Left cardiac atrium (tissue), 4 donors: ENCODE measurements at regions not wholly inside any gene's neighbourhood (a gene's known extent, or its start where the extent isn't known, plus 50 kb on each side); places are given as distances from the start of the nearest gene placed in this dataset.

ENCODE experiments used
- ATAC-seq, 2 donors: fragments of 200-7000 bp; cut with Tn5 transposase; one replicate each; pipeline ENCODE4 v1.9.1; 2020; ENCODE audit warnings: mild to moderate bottlenecking in 2 of 2, moderate library complexity in 2 of 2
- DNase-seq: peaks from one replicate; pipeline ENCODE4 v3.0.0-alpha.2; 2020
- intact Hi-C, 2 donors: fragments of 100-400 bp; cut with DNase I; formaldehyde crosslinking; loops; one replicate each; pipeline versions ENCODE4 v1.14.1 to v1.15.1; 2022 to 2023
- donor health status: DM: no; HTN: yes; CAD: no.
- donor health status: DM: no; HTN: yes; CAD: no; lungs with severe emphysema.
- donor health status: DM: yes; HTN: yes; CAD: no.
- donor health status: Dilated cardiomyopathy.

DNA sequence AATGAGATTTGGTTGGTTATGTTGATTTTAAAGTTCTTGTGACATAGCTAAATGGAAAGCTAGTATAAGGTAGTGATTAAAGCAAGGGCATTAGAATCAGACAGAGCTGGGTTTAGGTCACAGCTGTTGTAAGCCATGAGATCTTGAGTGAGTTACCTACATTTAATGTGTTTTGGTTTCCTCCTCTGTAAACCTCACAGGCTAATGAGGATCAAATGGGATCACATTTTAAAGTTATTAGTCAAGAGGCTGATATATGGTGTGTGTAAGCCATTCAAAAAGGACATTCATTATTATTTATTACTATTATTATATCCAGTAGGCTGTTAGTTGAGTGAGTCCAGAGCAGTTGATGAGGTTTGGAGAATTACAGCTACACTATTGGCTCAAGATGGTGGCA is 416.2 kb downstream of the IRS1 start:
- intact Hi-C loops = no loop called here
- no peak for ATAC-seq
- no peak for DNase-seq

DNA sequence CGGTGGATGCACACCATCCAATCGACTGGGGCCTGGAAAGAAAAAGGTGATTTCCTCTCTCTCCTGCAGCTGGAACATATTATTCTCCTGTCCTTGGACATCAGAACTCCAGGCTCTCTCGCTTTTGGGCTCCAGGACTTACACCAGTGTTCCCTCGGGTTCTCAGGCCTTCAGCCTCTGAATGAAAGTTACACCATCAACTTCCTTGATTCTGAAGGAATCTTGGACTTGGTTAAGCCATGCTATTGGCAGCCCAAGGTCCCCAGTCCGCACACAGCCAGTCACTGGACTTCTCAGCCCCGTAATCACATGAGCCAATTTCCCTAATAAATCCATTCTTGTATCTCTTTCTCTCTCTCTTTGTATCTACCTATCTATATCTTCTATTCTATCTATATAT is 418.9 kb downstream of the IRS1 start:
- DNase-seq (no peak), ATAC-seq (peak in 1 of 2 donors; percentile 61)
- intact Hi-C loops = no loop called here

DNA sequence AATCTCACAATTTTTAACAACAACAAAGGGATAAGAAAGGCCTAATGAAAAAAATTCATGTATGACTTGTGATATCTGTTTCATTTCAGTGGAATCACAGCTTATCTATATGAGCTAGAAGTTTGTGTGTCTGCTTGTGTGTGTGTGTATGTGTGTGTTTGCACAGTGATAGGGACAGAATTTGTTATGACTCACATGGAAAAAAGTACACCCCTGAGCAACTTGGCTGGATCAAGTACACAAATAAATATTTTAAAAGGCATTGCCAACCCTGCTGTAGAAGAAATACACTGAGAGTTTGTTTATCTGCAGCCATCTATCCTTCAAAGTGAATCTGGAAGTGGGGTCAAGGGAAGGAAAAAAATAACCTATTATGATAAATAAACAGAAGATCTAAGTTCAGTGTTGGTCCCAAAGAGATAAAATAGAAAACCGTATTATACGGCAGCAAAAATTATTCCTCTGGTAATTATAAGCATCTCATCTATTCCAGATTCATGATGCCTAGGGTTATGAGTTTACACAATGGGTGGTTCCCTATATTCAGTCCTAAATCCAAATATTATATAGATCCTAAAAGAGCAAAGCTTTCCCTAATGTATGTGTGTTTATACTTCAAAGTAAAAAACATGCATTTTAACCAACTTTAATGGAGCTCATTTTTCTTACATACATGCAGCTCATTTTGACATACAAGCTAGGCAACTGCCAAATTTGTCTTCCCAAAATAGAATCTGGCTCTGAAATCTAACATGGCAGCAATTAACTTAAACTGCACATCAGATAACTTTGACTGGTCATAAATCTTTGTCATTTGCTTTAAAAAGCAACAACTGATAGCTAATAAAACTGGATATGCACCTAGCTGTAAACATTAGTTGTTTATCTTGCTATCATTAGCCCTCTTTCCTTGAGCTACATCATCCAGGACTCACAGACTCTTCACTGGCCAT is 420.6 kb downstream of the IRS1 start:
- ATAC-seq = no peak
- no peak for DNase-seq
- intact Hi-C loops = no loop called here

DNA sequence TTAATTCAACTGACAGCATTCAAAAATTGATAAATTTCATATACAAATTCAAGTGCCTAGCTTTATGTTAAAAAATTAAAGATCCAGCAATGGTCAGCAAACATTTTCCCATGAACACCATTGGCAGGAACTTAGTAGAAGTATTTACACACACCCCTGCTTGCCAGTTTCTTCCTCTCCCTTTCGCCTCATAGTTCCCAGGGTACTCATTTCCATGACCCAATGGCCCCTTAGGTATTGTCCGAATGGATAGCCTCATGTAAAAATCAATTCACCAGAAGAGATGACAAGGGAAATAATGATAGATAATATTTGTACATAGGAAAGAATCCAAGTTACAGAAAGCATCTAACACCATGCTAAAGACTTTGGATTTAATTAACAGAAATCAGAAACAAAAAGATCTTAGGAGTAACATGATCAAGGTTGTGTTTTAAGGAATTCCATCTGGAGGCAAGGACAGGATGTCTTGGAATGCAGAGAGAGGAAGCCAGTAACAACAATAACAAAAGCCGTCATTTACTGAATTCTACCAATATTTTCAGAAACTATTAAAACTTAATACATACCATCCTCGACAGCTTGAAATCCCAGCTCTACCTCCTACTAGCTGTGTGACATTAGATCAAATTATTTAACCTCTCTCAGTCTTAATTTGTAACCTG is 423.0 kb downstream of the IRS1 start:
- intact Hi-C loops = no loop called here
- DNase-seq (no peak), ATAC-seq (no peak)

DNA sequence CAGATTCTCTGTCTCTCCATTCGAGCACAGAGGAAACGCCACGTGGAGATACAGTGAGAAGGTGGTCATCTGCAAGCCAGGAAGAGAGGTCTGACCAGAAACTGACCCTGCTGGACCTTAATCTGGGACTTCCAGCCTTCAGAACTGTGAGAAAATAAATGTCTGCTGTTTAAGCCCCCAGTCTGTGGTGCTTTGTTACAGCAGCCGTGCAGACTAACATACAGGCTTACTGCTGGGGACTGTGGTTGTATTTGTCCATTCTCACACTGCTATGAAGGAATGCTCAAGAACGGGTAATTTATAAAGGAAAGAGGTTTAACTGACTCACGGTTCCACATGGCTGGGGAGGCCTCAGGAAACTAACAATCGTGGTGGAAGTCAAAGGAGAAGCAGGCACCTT is 432.7 kb downstream of the IRS1 start:
- ATAC-seq (no peak), DNase-seq (no peak)
- intact Hi-C loops = no loop called here

DNA sequence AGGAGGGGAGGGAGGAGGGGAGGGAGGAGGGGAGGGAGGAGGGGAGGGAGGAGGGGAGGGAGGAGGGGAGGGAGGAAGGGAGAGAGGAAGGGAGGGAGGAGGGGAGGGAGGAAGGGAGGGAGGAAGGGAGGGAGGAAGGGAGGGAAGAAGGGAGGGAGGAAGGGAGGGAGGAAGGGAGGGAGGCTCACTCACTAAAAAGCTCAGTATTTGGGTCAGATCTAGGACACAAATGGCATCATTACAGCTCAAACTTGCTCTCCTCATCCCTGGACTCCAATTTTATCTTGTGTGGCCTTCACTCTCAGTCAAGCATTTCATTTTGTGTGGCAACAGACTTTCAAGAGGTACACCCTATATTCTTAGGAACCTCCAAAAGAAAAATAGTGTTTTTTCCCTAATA is 435.4 kb downstream of the IRS1 start:
- DNase-seq (no peak), ATAC-seq (no peak)
- intact Hi-C loops = no loop called here

DNA sequence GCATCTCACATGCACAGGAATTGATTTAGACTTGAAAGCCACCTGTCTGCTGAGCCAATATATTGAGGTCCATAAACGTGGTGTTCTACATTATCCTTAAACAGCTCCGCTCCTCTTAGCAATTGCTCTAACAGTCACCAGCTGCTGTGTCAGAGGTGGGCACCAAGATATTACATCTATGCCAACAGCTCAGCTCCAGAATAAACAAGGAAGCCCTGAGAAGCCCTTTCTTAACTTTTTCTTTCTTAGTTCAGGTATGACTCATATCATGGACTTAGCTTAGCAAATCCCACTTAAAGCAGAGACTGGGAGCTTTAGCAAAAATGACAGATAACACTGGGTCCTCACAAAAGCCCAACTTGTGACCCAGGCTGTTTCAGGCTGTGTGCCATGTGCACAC is 436.6 kb downstream of the IRS1 start:
- intact Hi-C loops = no loop called here
- DNase-seq (no peak), ATAC-seq (no peak)

DNA sequence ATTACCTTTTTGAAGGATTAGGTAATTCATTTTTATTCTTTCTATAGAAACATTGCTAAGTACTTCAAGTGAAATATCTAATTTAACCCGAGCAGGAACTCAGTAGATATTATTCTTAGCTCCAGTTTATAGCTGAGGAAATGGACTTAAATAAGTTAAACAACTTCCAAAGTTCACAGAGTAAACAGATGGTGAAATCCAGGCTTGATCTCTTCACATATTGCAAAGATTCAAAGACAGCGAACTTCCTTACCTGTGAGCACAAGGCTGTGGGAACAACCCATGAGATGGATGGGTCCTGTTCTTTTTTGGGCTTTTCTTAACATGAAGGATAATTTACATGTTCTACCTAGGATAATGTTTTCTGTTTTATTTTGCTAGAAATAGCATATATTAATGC is 439.0 kb downstream of the IRS1 start:
- intact Hi-C loops = no loop called here
- DNase-seq = no peak
- no peak for ATAC-seq

DNA sequence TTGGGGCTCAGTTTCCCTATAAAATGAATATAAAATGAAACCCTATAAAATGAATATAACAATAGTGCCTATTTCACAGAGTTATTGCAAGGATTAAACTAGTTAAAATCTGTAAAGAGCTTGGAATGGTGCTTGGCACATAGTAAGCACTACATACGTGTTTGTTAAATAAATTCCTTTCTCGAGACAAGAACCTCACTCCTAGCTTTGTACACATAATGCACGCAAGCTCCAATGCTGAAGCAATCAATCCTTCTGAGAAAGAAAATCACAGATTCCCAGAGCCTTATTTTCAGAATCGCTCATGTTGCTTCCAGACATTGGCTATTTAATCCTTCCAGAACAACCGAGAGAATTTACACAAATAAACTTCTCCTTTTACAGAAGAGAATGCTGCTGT is 440.9 kb downstream of the IRS1 start:
- ATAC-seq (no peak), DNase-seq (no peak)
- intact Hi-C loops = no loop called here

DNA sequence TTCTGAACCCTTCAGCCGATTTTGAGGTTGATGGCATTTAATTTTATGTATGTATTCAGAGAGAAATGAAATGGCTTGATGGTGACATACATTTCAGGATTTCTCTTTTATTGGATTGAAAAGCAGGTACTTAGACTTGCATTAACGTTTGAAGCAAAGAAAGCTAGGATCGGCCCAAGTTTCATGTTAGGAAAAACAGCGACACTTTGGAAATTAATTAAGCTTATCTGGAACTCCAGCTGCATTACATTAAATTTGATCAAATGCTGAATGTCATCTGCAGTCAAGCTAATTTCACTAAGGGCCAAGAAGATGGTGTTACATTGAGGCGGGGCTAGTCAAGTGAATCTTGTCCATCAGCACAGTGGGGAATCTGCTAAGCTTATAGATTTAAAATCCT is 441.8 kb downstream of the IRS1 start:
- DNase-seq (no peak), ATAC-seq (no peak)
- intact Hi-C loops = no loop called here

DNA sequence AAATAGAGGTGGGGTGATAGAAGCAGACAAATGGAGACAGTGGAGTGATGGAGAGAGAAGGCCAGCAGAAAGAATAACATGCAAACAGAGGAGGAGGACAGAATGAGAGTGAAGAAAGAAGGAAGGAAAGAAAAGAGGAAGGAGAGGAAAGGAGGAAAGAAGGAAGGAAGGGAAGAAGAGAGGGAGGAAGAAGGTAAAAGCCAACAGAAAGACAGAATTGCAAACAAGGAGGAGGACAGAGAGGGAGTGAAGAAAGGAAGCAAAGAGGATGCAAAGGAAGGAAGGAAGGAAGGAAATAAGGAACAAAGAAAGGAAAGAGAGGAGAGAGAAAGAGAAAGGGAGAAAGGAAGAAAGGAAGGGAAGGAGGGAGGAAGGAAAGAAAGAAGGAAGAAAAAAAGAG is 444.0 kb downstream of the IRS1 start:
- intact Hi-C loops = no loop called here
- DNase-seq = no peak
- no peak for ATAC-seq

DNA sequence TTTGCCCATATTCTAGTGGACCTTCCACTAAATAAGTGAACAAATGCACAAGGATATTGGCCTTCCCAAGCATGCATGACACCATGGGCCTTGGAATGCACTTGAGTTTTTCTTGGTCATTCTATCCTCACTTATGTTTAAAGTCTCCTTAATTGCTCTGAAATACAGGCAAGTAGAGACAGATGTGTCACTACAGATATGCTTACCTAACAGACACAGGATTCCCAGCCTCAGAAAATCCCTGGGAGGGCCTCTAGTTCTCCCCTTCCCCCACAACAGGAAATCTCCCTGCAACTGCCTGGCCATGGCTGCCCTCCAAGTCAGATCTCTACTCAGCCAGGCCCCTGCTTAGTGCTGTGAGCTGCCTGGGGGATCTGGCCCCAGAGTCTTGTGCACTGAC is 445.2 kb downstream of the IRS1 start:
- no peak for ATAC-seq
- intact Hi-C loops = no loop called here

DNA sequence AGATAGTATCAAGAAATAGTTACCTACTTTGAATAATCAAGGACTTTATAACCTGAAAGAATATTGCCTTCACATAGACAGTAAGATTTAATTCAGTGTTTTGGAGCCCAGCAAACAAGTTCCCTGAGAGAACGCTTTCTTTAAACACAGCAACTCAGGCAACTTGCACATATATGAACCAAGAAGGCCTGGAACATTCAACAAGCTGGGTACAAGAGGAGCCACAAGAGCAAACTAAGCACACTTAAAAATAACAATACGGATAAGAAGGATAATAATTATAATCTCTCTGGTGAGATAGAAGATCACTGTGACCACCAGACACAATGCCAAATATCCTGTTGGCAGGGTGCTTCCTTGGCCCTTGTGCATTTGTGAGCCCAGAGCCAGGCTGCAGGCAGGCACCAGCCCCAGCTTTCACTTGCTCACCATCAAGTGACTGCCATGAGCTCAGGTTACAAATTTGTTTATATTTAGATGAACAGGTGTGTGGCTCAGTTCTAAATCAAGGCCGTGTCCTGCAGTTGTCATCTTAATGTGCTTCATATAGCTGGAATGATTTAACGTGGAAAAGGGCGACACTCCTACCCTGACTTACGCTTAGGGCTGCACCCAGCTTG is 446.6 kb downstream of the IRS1 start:
- intact Hi-C loops = no loop called here
- DNase-seq = no peak
- peak in 1 of 2 donors; percentile 47 for ATAC-seq

More for the DNA sequence above, 445.2 kb downstream of the IRS1 start:
- no peak for DNase-seq

DNA sequence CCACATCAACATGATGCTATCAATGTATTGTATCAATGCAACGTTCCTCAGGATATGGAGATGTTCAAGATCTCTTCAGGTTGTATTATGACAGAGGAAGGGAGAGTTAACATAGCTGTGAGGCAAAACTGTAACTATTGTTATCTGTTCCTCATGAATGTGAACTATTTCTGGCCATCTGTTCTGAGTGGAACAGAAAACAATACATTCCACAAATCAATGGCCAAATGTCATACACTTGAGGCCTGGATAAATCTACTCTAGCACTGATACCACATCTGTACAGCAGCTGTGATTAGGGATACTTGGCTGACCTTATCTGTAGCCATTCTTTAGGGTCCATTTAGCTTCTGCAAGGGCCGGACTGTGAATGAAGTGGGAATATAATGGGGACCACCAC is 447.9 kb downstream of the IRS1 start:
- DNase-seq = no peak
- ATAC-seq = no peak
- intact Hi-C loops = no loop called here

DNA sequence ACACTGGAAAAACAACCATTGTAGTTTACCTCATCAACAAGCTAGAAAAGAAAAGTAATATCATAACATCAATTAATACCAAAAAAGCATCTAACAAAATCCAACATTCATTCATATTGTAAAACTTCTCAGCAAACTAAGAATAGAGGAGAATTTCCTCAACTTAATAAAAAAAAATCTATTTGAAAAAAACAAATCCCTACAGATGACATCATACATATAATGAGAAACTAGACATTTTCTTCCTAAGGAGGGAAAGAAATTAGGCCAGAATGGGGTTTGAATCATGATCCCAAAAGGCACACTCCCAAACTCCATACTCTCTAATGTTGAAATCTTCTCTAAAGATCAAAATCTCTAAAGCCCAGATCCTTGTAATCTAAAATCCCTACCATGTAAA is 460.0 kb downstream of the IRS1 start:
- no peak for ATAC-seq
- no peak for DNase-seq
- intact Hi-C loops = no loop called here

DNA sequence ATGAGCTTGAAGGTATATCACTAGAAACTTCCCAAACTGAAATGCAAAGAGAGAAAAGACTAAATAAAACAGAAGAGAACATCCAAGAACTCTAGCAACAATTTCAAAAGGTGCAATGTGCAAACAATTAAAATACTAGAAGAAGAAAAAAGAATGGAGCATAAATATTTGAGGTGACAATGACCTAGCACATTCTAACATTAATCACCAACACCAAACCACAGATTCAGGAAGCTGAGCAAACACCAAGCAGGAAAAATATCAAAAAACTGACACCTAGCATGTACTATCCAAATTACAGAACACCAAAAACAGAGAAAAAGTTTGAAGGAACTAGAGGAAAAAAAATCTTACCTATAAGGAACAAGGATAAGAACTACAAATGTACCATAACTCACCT is 460.8 kb downstream of the IRS1 start:
- no peak for ATAC-seq
- intact Hi-C loops = no loop called here

DNA sequence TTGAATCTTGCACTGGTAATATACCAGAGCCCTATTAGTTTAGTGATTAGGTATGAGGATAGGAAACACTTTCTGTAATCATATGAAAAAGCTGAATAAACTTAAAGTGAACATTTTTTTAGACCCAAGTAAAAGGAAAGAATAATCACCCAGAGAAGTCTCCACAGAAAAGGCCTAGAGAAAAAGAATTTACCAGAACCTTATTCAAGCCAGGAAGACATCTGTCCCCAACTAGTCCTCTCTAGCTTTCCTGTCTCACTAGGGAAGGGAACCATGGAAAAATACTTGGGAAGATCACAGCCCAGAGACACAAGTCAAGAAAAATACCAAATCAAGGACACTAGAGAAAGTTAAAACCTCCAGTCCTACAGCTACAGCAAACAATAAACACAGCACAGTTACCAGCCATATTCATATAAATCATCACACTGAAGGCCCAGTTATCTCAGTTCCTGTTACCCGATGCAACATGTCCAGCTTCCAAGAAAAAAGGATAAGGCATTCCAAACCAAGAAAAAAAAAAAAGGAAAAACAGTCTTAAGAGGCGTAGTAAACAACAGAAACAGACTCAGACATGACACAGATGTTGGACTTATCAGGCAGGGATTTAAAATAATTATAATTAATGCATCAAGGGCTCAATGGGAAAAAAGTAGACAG is 461.5 kb downstream of the IRS1 start:
- no peak for DNase-seq
- intact Hi-C loops = no loop called here
- ATAC-seq = peak; percentile 19 to 85

More for the DNA sequence above, 460.8 kb downstream of the IRS1 start:
- DNase-seq = no peak

DNA sequence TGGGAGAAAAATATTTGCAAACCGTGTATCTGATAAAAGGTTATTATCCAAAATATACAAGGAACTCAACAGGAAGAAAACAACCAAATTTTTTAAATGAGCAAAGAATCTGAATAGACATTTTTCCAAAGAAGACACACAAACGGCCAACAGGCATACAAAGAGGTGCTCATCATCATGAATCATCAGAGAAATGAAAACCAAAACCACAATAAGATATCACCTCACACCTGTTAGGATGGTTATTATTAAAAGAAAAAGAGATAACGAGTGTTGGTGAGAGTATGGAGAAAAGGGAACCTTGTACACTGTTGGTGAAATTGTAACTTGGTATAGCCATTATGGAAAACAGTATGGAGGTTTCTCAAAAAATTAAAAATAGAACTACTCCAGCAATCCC is 463.3 kb downstream of the IRS1 start:
- intact Hi-C loops = no loop called here
- DNase-seq = no peak
- no peak for ATAC-seq

DNA sequence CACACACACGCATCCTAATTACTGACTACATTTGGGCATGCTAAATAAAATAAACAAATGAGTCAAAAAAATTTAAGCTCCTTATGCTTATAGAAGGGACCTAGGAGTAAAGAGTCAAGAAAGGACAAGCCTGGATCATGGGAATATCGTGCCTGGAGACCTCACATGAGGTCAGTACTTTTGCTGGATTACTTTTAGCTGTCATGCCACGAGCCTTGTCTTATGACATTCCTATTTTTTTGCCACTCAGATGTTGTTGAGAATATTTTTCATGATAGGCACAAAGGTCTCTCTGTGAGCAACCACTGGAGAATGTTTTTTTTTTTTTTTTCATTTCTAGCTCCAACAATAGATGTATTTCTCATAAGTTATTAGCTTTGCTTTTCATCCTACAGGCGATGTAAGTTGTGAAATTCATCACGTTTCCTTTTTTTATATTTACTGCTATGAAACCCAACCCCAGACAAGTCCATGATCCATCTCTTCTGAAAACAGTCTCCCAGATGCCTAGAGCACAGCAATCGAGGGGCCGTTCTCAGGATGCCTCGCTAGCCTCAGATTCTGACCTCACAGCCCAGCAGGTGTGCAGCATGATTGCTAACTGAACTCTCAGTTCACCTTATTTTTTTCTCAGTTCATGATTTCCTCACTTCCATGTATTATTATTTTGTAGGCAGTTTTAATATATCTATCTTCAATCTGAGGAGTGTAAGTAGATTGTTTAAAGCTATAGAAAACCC is 464.5 kb downstream of the IRS1 start:
- DNase-seq (no peak), ATAC-seq (no peak)
- intact Hi-C loops = no loop called here
